T-helper 2 cell (primary cell): ENCODE measurements at regions not wholly inside any gene's neighbourhood (a gene's known extent, or its start where the extent isn't known, plus 50 kb on each side); places are given as distances from the start of the nearest gene placed in this dataset.
"Not testable (repeated sequence)": the region's sequence is repeated elsewhere in the genome, so short reads cannot be mapped to it uniquely, and the experiment has no call there.

Experiments used
- DNase-seq, 5 experiments: peaks; one replicate each; pipeline versions ENCODE4 v3.0.0 to v3.0.0-alpha.2; 2012 to 2022

GRCh38 chr9:65393111-65393810, 108.3 kb upstream of the FOXD4L5 start:
- not testable (repeated sequence) for DNase-seq

GRCh38 chr9:65392611-65393010, 107.6 kb upstream of the FOXD4L5 start:
- not testable (repeated sequence) for DNase-seq

GRCh38 chr9:65389710-65390109, 104.7 kb upstream of the FOXD4L5 start:
- DNase-seq: peak in 1 of 5 experiments; percentile 25

GRCh38 chr9:65389216-65389615, 104.2 kb upstream of the FOXD4L5 start:
- DNase-seq: not testable (repeated sequence)

GRCh38 chr9:65386699-65387098, 101.7 kb upstream of the FOXD4L5 start:
- DNase-seq: peak; percentile 43 to 91 (median 58)

GRCh38 chr9:65386191-65386590, 101.2 kb upstream of the FOXD4L5 start:
- DNase-seq: peak in 1 of 5 experiments; percentile 18

- DNase-seq: not testable (repeated sequence)
These were observed 100.6 kb upstream of the FOXD4L5 start for GRCh38 chr9:65385655-65386024.

GRCh38 chr9:65384759-65385654, 100.0 kb upstream of the FOXD4L5 start:
- DNase-seq: not testable (repeated sequence)

GRCh38 chr9:65384066-65384465, 99.1 kb upstream of the FOXD4L5 start:
- not testable (repeated sequence) for DNase-seq

GRCh38 chr9:65383646-65384045, 98.6 kb upstream of the FOXD4L5 start:
- DNase-seq: not testable (repeated sequence)

- DNase-seq: not testable (repeated sequence)
These were observed 97.8 kb upstream of the FOXD4L5 start for GRCh38 chr9:65382701-65383318.
